ENCODE measurements at regions not wholly inside any gene's neighbourhood (a gene's known extent, or its start where the extent isn't known, plus 50 kb on each side); places are given as distances from the start of the nearest gene placed in this dataset.

DNA sequence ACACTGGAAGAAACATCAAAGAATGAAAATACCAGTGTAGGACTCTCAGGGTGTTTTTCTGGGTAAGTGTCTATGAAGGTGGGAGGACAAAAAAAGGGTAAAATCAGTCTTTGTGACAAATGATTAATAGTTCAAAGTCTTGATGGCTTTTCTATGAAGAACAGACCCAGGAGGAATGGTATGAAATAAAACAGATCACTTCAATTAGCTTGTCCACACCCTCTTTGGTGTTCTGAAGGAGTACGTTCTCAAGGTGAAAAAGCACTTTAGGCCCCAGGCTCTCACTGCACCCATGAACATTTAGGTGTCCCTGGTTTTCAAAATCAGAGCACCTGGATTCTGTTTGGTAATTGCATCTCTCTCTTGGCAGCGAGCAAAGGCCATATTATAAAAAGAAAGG is 383.6 kb upstream of the NR2F2 start:
- Histone ChIP-seq H3K4me3 (ENCODE audit: severe bottlenecking) (no peak overlapping the region), H3K36me3 (ENCODE audit: low read depth) (no peaks in the 10 kb centered on the region), H3K27me3 (ENCODE audit: insufficient read depth, poor library complexity, severe bottlenecking) (no peaks in the 10 kb centered on the region), H3K4me1 (ENCODE audit: insufficient read depth, poor library complexity, severe bottlenecking) (no peaks in the 10 kb centered on the region), H3K27ac (ENCODE audit: poor library complexity, severe bottlenecking) (no peak overlapping the region), H3K9me3 (ENCODE audit: severe bottlenecking) (no peaks in the 10 kb centered on the region)
- TF ChIP-seq, protein P1, sequence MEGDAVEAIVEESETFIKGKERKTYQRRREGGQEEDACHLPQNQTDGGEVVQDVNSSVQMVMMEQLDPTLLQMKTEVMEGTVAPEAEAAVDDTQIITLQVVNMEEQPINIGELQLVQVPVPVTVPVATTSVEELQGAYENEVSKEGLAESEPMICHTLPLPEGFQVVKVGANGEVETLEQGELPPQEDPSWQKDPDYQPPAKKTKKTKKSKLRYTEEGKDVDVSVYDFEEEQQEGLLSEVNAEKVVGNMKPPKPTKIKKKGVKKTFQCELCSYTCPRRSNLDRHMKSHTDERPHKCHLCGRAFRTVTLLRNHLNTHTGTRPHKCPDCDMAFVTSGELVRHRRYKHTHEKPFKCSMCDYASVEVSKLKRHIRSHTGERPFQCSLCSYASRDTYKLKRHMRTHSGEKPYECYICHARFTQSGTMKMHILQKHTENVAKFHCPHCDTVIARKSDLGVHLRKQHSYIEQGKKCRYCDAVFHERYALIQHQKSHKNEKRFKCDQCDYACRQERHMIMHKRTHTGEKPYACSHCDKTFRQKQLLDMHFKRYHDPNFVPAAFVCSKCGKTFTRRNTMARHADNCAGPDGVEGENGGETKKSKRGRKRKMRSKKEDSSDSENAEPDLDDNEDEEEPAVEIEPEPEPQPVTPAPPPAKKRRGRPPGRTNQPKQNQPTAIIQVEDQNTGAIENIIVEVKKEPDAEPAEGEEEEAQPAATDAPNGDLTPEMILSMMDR (IDR thresholded peaks at IDR 0.05; ENCODE audit: poor library complexity, severe bottlenecking) = no peak
- DNase-seq (ENCODE audit: low spot score) (no peak), ATAC-seq (ENCODE audit: low read depth) (no peak)

DNA sequence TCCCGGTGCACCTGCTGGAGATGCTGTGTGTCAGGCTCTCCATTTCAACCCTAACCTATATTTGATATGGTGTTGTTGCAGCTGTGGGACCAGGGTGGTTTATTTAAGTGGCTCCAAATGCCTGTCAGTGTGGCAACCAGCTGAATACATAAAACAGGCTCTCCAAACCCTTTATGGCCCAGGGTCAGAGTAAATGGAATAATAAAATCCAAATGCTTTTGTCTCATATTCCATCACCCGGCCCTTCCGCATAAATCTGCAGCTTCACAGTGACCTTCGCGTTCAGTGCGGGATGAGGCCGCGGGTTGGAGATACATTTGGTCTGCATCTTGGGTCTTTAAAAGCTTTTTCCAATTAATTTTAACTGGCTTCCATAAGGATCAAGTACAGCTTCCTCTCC is 382.1 kb upstream of the NR2F2 start:
- Histone ChIP-seq H3K36me3 (ENCODE audit: low read depth) (no peaks in the 10 kb centered on the region), H3K27me3 (ENCODE audit: insufficient read depth, poor library complexity, severe bottlenecking) (no peaks in the 10 kb centered on the region), H3K9me3 (ENCODE audit: severe bottlenecking) (no peaks in the 10 kb centered on the region), H3K4me3 (ENCODE audit: severe bottlenecking) (no peak overlapping the region), H3K4me1 (ENCODE audit: insufficient read depth, poor library complexity, severe bottlenecking) (no peaks in the 10 kb centered on the region), H3K27ac (ENCODE audit: poor library complexity, severe bottlenecking) (no peak overlapping the region)
- no peak for DNase-seq (ENCODE audit: low spot score)
- TF ChIP-seq, protein P1 (IDR thresholded peaks at IDR 0.05; ENCODE audit: poor library complexity, severe bottlenecking) = no peak
- no peak for ATAC-seq (ENCODE audit: low read depth)

DNA sequence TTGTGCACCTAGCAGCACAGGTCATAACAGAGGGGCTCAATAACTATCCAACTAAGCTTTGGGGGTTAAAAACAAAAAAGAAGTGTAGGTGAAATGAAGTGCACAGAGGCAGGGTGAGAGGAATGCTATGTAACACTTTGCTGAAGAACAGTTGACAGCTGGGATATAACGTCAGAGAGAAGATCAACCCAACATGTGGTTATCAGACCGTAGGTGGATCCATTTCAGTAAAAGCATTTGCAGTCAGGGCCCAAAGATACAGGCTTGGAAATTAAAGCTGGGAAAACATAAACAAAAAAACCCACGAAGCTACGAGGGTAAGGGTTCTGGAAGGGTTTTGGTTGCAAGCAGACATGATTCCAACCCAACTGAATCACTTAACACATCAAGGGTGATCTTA is 377.5 kb upstream of the NR2F2 start:
- Histone ChIP-seq H3K4me1 (ENCODE audit: insufficient read depth, poor library complexity, severe bottlenecking) (no peaks in the 10 kb centered on the region), H3K4me3 (ENCODE audit: severe bottlenecking) (no peak overlapping the region), H3K27ac (ENCODE audit: poor library complexity, severe bottlenecking) (no peak overlapping the region), H3K36me3 (ENCODE audit: low read depth) (no peaks in the 10 kb centered on the region), H3K27me3 (ENCODE audit: insufficient read depth, poor library complexity, severe bottlenecking) (no peaks in the 10 kb centered on the region), H3K9me3 (ENCODE audit: severe bottlenecking) (peaks cover 3% of the 10 kb centered on the region)
- TF ChIP-seq, protein P1 (IDR thresholded peaks at IDR 0.05; ENCODE audit: poor library complexity, severe bottlenecking) = no peak
- ATAC-seq (ENCODE audit: low read depth) = no peak
- DNase-seq (ENCODE audit: low spot score) = no peak

DNA sequence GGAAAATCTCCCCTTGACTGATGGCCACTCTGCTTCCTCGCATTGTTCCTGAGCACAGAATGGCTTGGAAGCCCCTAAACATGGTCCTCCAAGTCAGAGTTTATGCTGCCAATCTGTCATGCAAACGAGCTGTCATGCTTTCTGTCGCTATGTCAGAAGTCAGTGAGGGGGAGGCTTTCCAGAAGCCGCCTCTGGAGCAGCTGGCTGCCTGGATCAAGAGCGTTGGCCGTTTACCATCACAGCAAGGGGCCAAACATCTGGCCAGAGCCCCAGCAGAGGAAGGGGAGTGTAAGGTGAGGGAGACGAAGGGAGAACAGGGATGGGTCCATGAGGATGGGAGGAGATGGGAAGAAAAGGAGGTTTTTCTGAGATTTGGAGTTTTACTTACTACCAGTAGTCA is 372.6 kb upstream of the NR2F2 start:
- Histone ChIP-seq H3K27me3 (ENCODE audit: insufficient read depth, poor library complexity, severe bottlenecking) (no peaks in the 10 kb centered on the region), H3K27ac (ENCODE audit: poor library complexity, severe bottlenecking) (no peak overlapping the region), H3K9me3 (ENCODE audit: severe bottlenecking) (peaks cover 3% of the 10 kb centered on the region), H3K36me3 (ENCODE audit: low read depth) (no peaks in the 10 kb centered on the region), H3K4me3 (ENCODE audit: severe bottlenecking) (no peak overlapping the region), H3K4me1 (ENCODE audit: insufficient read depth, poor library complexity, severe bottlenecking) (no peaks in the 10 kb centered on the region)
- ATAC-seq (ENCODE audit: low read depth) (no peak), DNase-seq (ENCODE audit: low spot score) (no peak)
- TF ChIP-seq, protein P1 (IDR thresholded peaks at IDR 0.05; ENCODE audit: poor library complexity, severe bottlenecking) = no peak

DNA sequence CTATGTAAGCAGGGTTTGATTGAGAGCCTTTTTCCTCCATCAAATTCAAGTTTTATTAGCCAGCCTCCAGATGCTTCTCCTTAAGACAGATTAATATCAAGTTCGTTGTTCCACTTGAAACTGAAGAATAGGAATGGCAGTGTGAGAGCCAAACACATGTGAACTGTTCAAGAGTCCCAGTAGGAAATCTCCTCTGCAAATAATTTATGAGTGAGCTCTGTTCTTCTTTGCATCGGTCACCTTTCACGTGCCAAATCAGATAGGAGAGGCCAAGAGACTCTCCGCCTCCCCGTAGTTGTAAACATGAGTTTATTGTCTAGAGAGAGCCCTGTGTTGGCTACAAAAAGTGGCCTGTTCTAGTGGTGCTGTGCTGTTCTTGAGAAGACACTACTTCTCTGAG is 372.1 kb upstream of the NR2F2 start:
- no peak overlapping the region for H3K4me3 ChIP-seq (ENCODE audit: severe bottlenecking)
- H3K4me1 ChIP-seq (ENCODE audit: insufficient read depth, poor library complexity, severe bottlenecking) = no peaks in the 10 kb centered on the region
- no peak overlapping the region for H3K27ac ChIP-seq (ENCODE audit: poor library complexity, severe bottlenecking)
- H3K27me3 ChIP-seq (ENCODE audit: insufficient read depth, poor library complexity, severe bottlenecking) = peaks cover under 1% of the 10 kb centered on the region
- no peak for DNase-seq (ENCODE audit: low spot score)
- no peak for ATAC-seq (ENCODE audit: low read depth)
- H3K36me3 ChIP-seq (ENCODE audit: low read depth) = no peaks in the 10 kb centered on the region
- peaks cover 3% of the 10 kb centered on the region for H3K9me3 ChIP-seq (ENCODE audit: severe bottlenecking)
- TF ChIP-seq, protein P1 (IDR thresholded peaks at IDR 0.05; ENCODE audit: poor library complexity, severe bottlenecking) = no peak
